ENCODE measurements at regions not wholly inside any gene's neighbourhood (a gene's known extent, or its start where the extent isn't known, plus 50 kb on each side); places are given as distances from the start of the nearest gene placed in this dataset.
A peak's percentile ranks its signal among the peaks of the same experiment; 100 is the strongest.
"Not testable (repeated sequence)": the region's sequence is repeated elsewhere in the genome, so short reads cannot be mapped to it uniquely, and the experiment has no call there.

GRCh38 chr2:109692013-109692743 lies 78.0 kb downstream of the SOWAHC start:
- H3K4me1 ChIP-seq = peaks cover 9 to 70% (median 29%) of the 10 kb centered on the region in 3 donors
- ATAC-seq = no peak
- whole genome bisulfite sequencing, 2 donors (ENCODE audit: low coverage in 1 of 2) = 28 to 42% methylated on average over 8 to 12 of the region's 15 CpGs

GRCh38 chr2:109692831-109693230 lies 78.7 kb downstream of the SOWAHC start:
- WGBS, 2 donors (ENCODE audit: low coverage in 1 of 2) = 17 to 30% methylated on average over 2 to 6 of the region's 9 CpGs
- H3K4me3 ChIP-seq, ATAC-seq, H3K36me3 ChIP-seq, H3K9me3 ChIP-seq, H3K27me3 ChIP-seq: not testable (repeated sequence)
- Histone ChIP-seq H3K4me1 (peaks cover 9 to 70% (median 29%) of the 10 kb centered on the region in 3 donors), H3K27ac (peak overlapping the region; percentile 84 to 92 (median 90))

More at GRCh38 chr2:109692013-109692743, 78.0 kb downstream of the SOWAHC start:
- TF ChIP-seq EP300 (IDR thresholded peaks at IDR 0.05) = no peak
- peak; percentile 19 for TF ChIP-seq POLR2AphosphoS5 (IDR thresholded peaks at IDR 0.05)
- no peak for TF ChIP-seq CTCF (IDR thresholded peaks at IDR 0.05)
- Histone ChIP-seq H3K27ac (peak overlapping the region; percentile 84 to 92 (median 90)), H3K4me3 (no peak overlapping the region), H3K9me3 (no peaks in the 10 kb centered on the region), H3K36me3 (no peaks in the 10 kb centered on the region), H3K27me3 (no peaks in the 10 kb centered on the region)

GRCh38 chr2:109693292-109693691 lies 79.1 kb downstream of the SOWAHC start:
- H3K9me3 ChIP-seq, H3K36me3 ChIP-seq, H3K27me3 ChIP-seq, H3K4me3 ChIP-seq, ATAC-seq: not testable (repeated sequence)
- 76 to 82% methylated on average over 7 to 8 of the region's 8 CpGs for WGBS, 2 donors (ENCODE audit: low coverage in 1 of 2)
- Histone ChIP-seq H3K4me1 (peaks cover 9 to 70% (median 29%) of the 10 kb centered on the region in 3 donors), H3K27ac (peak overlapping the region; percentile 84 to 92 (median 90))

- no peak overlapping the region for H3K4me3 ChIP-seq
- H3K27ac ChIP-seq = peak overlapping the region; percentile 84 to 92 (median 90)
- no peaks in the 10 kb centered on the region for H3K9me3 ChIP-seq
- WGBS, 2 donors (ENCODE audit: low coverage in 1 of 2) = 30 to 80% methylated on average over 1 to 2 of the region's 2 CpGs
- peaks cover 9 to 72% (median 29%) of the 10 kb centered on the region in 3 donors for H3K4me1 ChIP-seq
- TF ChIP-seq CTCF (IDR thresholded peaks at IDR 0.05) = no peak
- no peak for TF ChIP-seq EP300 (IDR thresholded peaks at IDR 0.05)
- no peak for TF ChIP-seq POLR2AphosphoS5 (IDR thresholded peaks at IDR 0.05)
- no peak for TF ChIP-seq POLR2A (IDR thresholded peaks at IDR 0.05)
- no peaks in the 10 kb centered on the region for H3K36me3 ChIP-seq
- no peak for ATAC-seq
- no peaks in the 10 kb centered on the region for H3K27me3 ChIP-seq
Measured at GRCh38 chr2:109694190-109694589, 80.0 kb downstream of the SOWAHC start.

- Histone ChIP-seq H3K36me3 (no peaks in the 10 kb centered on the region), H3K9me3 (no peaks in the 10 kb centered on the region), H3K27me3 (no peaks in the 10 kb centered on the region), H3K4me1 (peaks cover 6 to 72% (median 31%) of the 10 kb centered on the region in 3 donors), H3K27ac (peak overlapping the region in 3 of 4 donors; percentile 38 to 91 (median 61)), H3K4me3 (no peak overlapping the region)
- 100% methylated on average over 1 of the region's 2 CpGs; no CpG with 5 or more reads in 1 of the 2 donors for WGBS, 2 donors (ENCODE audit: low coverage in 1 of 2)
- no peak for ATAC-seq
- TF ChIP-seq CTCF (IDR thresholded peaks at IDR 0.05) (no peak), POLR2A (IDR thresholded peaks at IDR 0.05) (no peak), EP300 (IDR thresholded peaks at IDR 0.05) (no peak), POLR2AphosphoS5 (IDR thresholded peaks at IDR 0.05) (no peak)
Measured at GRCh38 chr2:109695290-109695689, 81.1 kb downstream of the SOWAHC start.

GRCh38 chr2:109699646-109700045 lies 85.5 kb downstream of the SOWAHC start:
- ATAC-seq = no peak
- Histone ChIP-seq H3K4me1 (peaks cover 0 to 39% (median 5%) of the 10 kb centered on the region in 3 donors), H3K4me3 (no peak overlapping the region), H3K9me3 (no peaks in the 10 kb centered on the region), H3K36me3 (no peaks in the 10 kb centered on the region), H3K27me3 (no peaks in the 10 kb centered on the region), H3K27ac (peak overlapping the region in 3 of 4 donors; percentile 29 to 63 (median 34))
- TF ChIP-seq EP300 (IDR thresholded peaks at IDR 0.05) (no peak), POLR2AphosphoS5 (IDR thresholded peaks at IDR 0.05) (no peak), CTCF (IDR thresholded peaks at IDR 0.05) (no peak), POLR2A (IDR thresholded peaks at IDR 0.05) (no peak)
- 21 to 36% methylated on average over 7 of the region's 7 CpGs for WGBS, 2 donors (ENCODE audit: low coverage in 1 of 2)

All from gastroesophageal sphincter (tissue), 4 donors.